Endothelial cell of umbilical vein (primary cell): ENCODE measurements at regions not wholly inside any gene's neighbourhood (a gene's known extent, or its start where the extent isn't known, plus 50 kb on each side); places are given as distances from the start of the nearest gene placed in this dataset.

Experiments
- BruUV-seq: library from RNA; stranded (reverse); fragments of 400-500 nt; replicated peaks from 2 replicates; lab custom pipeline; 2021; lab: Mats Ljungman, UMichigan
- CTCF ChIA-PET: fragments of 300-600, 350-600 bp; sonication (Branson Sonifier 250); formaldehyde crosslinking; loops from one replicate; lab custom pipeline; 2021; ENCODE audit warnings: antibody characterized with exemption, inconsistent platforms; lab: Charles Lee
- POLR2A ChIA-PET: fragments of 300-600, 350-600 bp; sonication (Branson Sonifier 250); formaldehyde crosslinking; loops from one replicate; lab custom pipeline; 2021; ENCODE audit warnings: antibody characterized with exemption, inconsistent platforms; lab: Charles Lee
- DNase-seq: peaks from one replicate; pipeline ENCODE4 v3.0.0-alpha.2; 2011; ENCODE audit warnings: low read depth, low spot score
- FAIRE-seq: peaks from 2 replicates; lab custom pipeline; 2011; peaks lifted over from hg19 to GRCh38; lab: Jason Lieb, UNC
- H2AFZ ChIP-seq: 2 replicates; pipeline ENCODE4 v1.6.0; 2012; ENCODE audit warnings: low read depth, low read length, control low read depth, inconsistent platforms
- H3K27ac ChIP-seq: 2 replicates; pipeline ENCODE4 v1.5.1; 2011; ENCODE audit warnings: low read depth, mild to moderate bottlenecking, control low read depth, low read length, moderate library complexity; ENCODE audit not compliant: insufficient read depth
- H3K27me3 ChIP-seq, 2 experiments: 2 replicates each; pipeline versions ENCODE4 v1.6.0 to v1.6.1; 2011; ENCODE audit warnings: low read length in 2 of 2, mixed read lengths in 1 of 2; ENCODE audit not compliant: control insufficient read depth in 2 of 2, insufficient read depth in 2 of 2
- H3K36me3 ChIP-seq, 2 experiments: 2 replicates in 1 of 2; 3 replicates in 1 of 2; pipeline ENCODE4 v1.5.1; 2011; ENCODE audit warnings: low read length in 2 of 2, mild to moderate bottlenecking in 1 of 2, moderate library complexity in 1 of 2; ENCODE audit not compliant: control insufficient read depth in 2 of 2, insufficient read depth in 2 of 2; ENCODE audit errors: extremely low read depth in 1 of 2
- H3K4me1 ChIP-seq: 3 replicates; pipeline ENCODE4 v1.5.1; 2011; ENCODE audit warnings: mild to moderate bottlenecking, low read length; ENCODE audit not compliant: control insufficient read depth, insufficient read depth; ENCODE audit errors: extremely low read depth
- H3K4me2 ChIP-seq: 2 replicates; pipeline ENCODE4 v1.6.1; 2011; ENCODE audit warnings: low read length, control low read depth, mixed read lengths; ENCODE audit not compliant: insufficient read depth
- H3K4me3 ChIP-seq, 3 experiments: fragments of 200-600 bp in 1 of 3; sonication (generic), shearing (Covaris generic) in 1 of 3; replicated peaks in 1 of 3; 2 replicates each; pipeline ENCODE4 v1.5.1; 2011 to 2016; ENCODE audit warnings: control low read depth in 3 of 3, low read length in 3 of 3, mild to moderate bottlenecking in 2 of 3, inconsistent platforms in 1 of 3, low read depth in 1 of 3, moderate library complexity in 1 of 3; ENCODE audit not compliant: insufficient read depth in 1 of 3
- H3K79me2 ChIP-seq: 2 replicates; pipeline ENCODE4 v1.6.0; 2012; ENCODE audit warnings: low read length, inconsistent platforms; ENCODE audit not compliant: control insufficient read depth, insufficient read depth
- H3K9ac ChIP-seq: replicated peaks from 2 replicates; pipeline ENCODE3; 2011; ENCODE audit warnings: low read length, control low read depth; ENCODE audit not compliant: insufficient read depth; ENCODE audit errors: extremely low read depth
- H3K9me1 ChIP-seq: replicated peaks from 3 replicates; pipeline ENCODE4 v1.6.0; 2011; ENCODE audit warnings: mild to moderate bottlenecking, low read length; ENCODE audit not compliant: control insufficient read depth, insufficient read depth; ENCODE audit errors: extremely low read depth
- H3K9me3 ChIP-seq: replicated peaks from 2 replicates; pipeline ENCODE4 v1.5.1; 2012; ENCODE audit warnings: low read length, inconsistent platforms; ENCODE audit not compliant: control insufficient read depth, insufficient read depth
- H4K20me1 ChIP-seq: replicated peaks from 2 replicates; pipeline ENCODE3; 2011; ENCODE audit warnings: mild to moderate bottlenecking, low read length; ENCODE audit not compliant: control insufficient read depth, insufficient read depth; ENCODE audit errors: extremely low read depth
- EZH2 ChIP-seq: IDR thresholded peaks from 2 replicates; pipeline ENCODE4 v1.6.1; 2012; ENCODE audit warnings: borderline replicate concordance, low read depth, mild to moderate bottlenecking, moderate library complexity, low read length, inconsistent platforms; ENCODE audit not compliant: severe bottlenecking
- FOS ChIP-seq: IDR thresholded peaks from 2 replicates; pipeline ENCODE4 v1.6.1; 2011; ENCODE audit warnings: mild to moderate bottlenecking, low read length, moderate library complexity, borderline replicate concordance; ENCODE audit not compliant: insufficient read depth
- GATA2 ChIP-seq: IDR thresholded peaks from 2 replicates; pipeline ENCODE4 v1.7.0; 2011; ENCODE audit warnings: low read depth, mild to moderate bottlenecking, moderate library complexity, mixed read lengths, low read length; ENCODE audit not compliant: insufficient read length, insufficient read depth
- JUN ChIP-seq: IDR thresholded peaks from 2 replicates; pipeline ENCODE4 v1.6.1; 2011; ENCODE audit warnings: borderline replicate concordance, low read depth; ENCODE audit not compliant: insufficient read length, insufficient read depth
- MYC ChIP-seq: IDR thresholded peaks from one replicate; pipeline ENCODE4 v1.6.1; 2011; ENCODE audit warnings: mild to moderate bottlenecking, low read depth, low read length
- POLR2A ChIP-seq: IDR thresholded peaks from 2 replicates; pipeline ENCODE4 v1.6.1; 2012; ENCODE audit warnings: low read depth, mild to moderate bottlenecking, control low read depth, low read length
- POLR2AphosphoS5 ChIP-seq: IDR thresholded peaks from 2 replicates; pipeline ENCODE4 v1.6.1; 2012; ENCODE audit warnings: low read depth, mild to moderate bottlenecking, control low read depth, low read length, moderate library complexity; ENCODE audit not compliant: insufficient read depth
- dilution Hi-C: fragments of 300-500 bp; cut with MboI; formaldehyde crosslinking; loops from one replicate; pipeline ENCODE4 v1.15.0; 2019; ENCODE audit warnings: low sequenced_read_pairs; ENCODE audit not compliant: extremely low pct_ligation_motif_present
- intact Hi-C: fragments of 100-400 bp; cut with micrococcal nuclease; formaldehyde crosslinking; loops from one replicate; pipeline ENCODE4 v1.10.0; 2022
- TF ChIP-seq, protein P1 (sequence below), 2 donors: IDR thresholded peaks; 1 replicate in 1 of 2; 2 replicates in 1 of 2; pipeline ENCODE4 v1.5.1; 2011; ENCODE audit warnings: low read length in 2 of 2, mild to moderate bottlenecking in 2 of 2, moderate library complexity in 2 of 2, control low read depth in 1 of 2, inconsistent platforms in 1 of 2, low read depth in 1 of 2; ENCODE audit not compliant: insufficient read depth in 1 of 2; ENCODE audit errors: extremely low read depth in 1 of 2
- TF ChIP-seq, protein P2 (sequence below): IDR thresholded peaks from 2 replicates; pipeline ENCODE4 v1.6.1; 2011; ENCODE audit not compliant: insufficient read depth, insufficient read length

DNA sequence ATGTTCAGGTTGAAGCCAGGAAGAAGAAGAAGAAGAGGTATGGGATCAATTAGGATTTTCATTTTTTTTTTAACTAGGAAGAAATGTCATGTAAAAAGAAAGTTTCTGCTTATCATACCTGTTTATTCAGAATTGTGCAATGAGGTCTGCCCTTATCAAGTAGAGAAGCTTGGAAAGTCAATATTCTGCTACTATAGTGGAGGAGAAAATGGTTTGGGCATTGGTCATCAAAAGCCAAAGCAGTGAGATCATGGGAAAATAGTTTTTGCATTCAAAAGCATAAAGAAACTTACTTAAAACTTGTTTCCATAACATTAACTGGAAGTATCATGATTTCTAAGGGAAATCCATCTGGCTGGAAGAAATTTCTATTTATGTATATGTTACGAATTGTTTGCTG, 1239.2 kb downstream of the NSUN3 start:
- Histone ChIP-seq H3K27me3 (no peaks in the 10 kb centered on the region), H3K9me1 (no peaks in the 10 kb centered on the region), H3K36me3 (no peaks in the 10 kb centered on the region), H3K9ac (no peak overlapping the region), H3K9me3 (peaks cover 2% of the 10 kb centered on the region), H3K27ac (no peak overlapping the region), H3K4me1 (no peaks in the 10 kb centered on the region), H2AFZ (no peak overlapping the region), H3K4me2 (no peak overlapping the region), H3K4me3 (no peak overlapping the region), H4K20me1 (no peaks in the 10 kb centered on the region), H3K79me2 (no peaks in the 10 kb centered on the region)
- BruUV-seq: no TSS peak
- ChIA-PET CTCF (no interaction called here), POLR2A (no interaction called here)
- no peak for FAIRE-seq
- dilution Hi-C loops (no loop called here), intact Hi-C loops (no loop called here)
- TF ChIP-seq GATA2: no peak
- no peak for TF ChIP-seq JUN
- no peak for TF ChIP-seq EZH2
- no peak for TF ChIP-seq FOS
- TF ChIP-seq, protein P1, sequence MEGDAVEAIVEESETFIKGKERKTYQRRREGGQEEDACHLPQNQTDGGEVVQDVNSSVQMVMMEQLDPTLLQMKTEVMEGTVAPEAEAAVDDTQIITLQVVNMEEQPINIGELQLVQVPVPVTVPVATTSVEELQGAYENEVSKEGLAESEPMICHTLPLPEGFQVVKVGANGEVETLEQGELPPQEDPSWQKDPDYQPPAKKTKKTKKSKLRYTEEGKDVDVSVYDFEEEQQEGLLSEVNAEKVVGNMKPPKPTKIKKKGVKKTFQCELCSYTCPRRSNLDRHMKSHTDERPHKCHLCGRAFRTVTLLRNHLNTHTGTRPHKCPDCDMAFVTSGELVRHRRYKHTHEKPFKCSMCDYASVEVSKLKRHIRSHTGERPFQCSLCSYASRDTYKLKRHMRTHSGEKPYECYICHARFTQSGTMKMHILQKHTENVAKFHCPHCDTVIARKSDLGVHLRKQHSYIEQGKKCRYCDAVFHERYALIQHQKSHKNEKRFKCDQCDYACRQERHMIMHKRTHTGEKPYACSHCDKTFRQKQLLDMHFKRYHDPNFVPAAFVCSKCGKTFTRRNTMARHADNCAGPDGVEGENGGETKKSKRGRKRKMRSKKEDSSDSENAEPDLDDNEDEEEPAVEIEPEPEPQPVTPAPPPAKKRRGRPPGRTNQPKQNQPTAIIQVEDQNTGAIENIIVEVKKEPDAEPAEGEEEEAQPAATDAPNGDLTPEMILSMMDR (IDR thresholded peaks at IDR 0.05; ENCODE audit: extremely low read depth in 1 of 2, insufficient read depth in 1 of 2, low read depth in 1 of 2, low read length in 2 of 2): no peak
- no peak for TF ChIP-seq MYC
- no peak for DNase-seq

DNA sequence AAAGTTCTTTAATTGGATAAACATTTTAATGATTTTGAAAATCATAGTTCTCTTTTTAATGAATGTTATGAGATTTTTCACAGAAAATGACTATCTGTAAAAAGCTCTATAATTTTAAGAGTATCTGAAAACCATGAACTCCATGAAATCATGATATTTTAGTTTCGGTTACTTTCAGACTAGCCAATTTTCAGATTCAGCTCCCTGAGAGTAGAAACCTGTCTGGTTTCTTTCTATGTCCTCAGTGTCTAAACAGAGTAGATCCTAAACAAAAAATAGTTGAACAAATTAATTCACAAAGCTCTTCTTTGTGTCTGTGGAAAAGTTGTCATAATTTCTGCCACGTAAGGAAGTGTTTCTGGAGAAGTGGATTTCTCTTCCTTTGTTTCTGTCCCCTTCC, 1247.7 kb downstream of the NSUN3 start:
- no peak overlapping the region for H3K9ac ChIP-seq
- H3K9me1 ChIP-seq: no peaks in the 10 kb centered on the region
- no peak for FAIRE-seq
- intact Hi-C loops (no loop called here), dilution Hi-C loops (no loop called here)
- TF ChIP-seq FOS (no peak), POLR2A (no peak), GATA2 (no peak), MYC (no peak), JUN (no peak), POLR2AphosphoS5 (no peak), EZH2 (no peak)
- TF ChIP-seq, protein P2, sequence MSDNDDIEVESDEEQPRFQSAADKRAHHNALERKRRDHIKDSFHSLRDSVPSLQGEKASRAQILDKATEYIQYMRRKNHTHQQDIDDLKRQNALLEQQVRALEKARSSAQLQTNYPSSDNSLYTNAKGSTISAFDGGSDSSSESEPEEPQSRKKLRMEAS: no peak
- H4K20me1 ChIP-seq: no peaks in the 10 kb centered on the region
- ChIA-PET POLR2A (no interaction called here), CTCF (no interaction called here)
- no peaks in the 10 kb centered on the region for H3K36me3 ChIP-seq
- DNase-seq: no peak
- no peak overlapping the region for H3K4me2 ChIP-seq
- H3K27ac ChIP-seq: no peak overlapping the region
- H3K27me3 ChIP-seq: no peaks in the 10 kb centered on the region
- BruUV-seq: no TSS peak
- no peak overlapping the region for H2AFZ ChIP-seq
- peaks cover 2% of the 10 kb centered on the region for H3K9me3 ChIP-seq
- H3K4me1 ChIP-seq: no peaks in the 10 kb centered on the region
- no peaks in the 10 kb centered on the region for H3K79me2 ChIP-seq
- H3K4me3 ChIP-seq: no peak overlapping the region
